GM23338 (cell line): ENCODE measurements at regions not wholly inside any gene's neighbourhood (a gene's known extent, or its start where the extent isn't known, plus 50 kb on each side); places are given as distances from the start of the nearest gene placed in this dataset.

Experiments
- ATAC-seq: fragments of 200-7000 bp; cut with Tn5 transposase; 3 replicates; pipeline ENCODE4 v1.9.1; 2020
- DNase-seq: peaks from one replicate; pipeline ENCODE4 v3.0.0-alpha.2; 2015; ENCODE audit warnings: low spot score
- H2AFZ ChIP-seq: fragments of 200-600 bp; sonication (generic); 2 replicates; pipeline ENCODE4 v1.8.0; 2016; ENCODE audit warnings: antibody characterized with exemption, mild to moderate bottlenecking, moderate library complexity
- H3F3A ChIP-seq: fragments of 200-600 bp; sonication (generic); replicated peaks from 2 replicates; pipeline ENCODE4 v1.8.0; 2017; ENCODE audit warnings: antibody characterized with exemption, mixed run types, low read depth
- H3K27ac ChIP-seq: fragments of 200-600 bp; sonication (generic); 2 replicates; pipeline ENCODE4 v1.6.1; 2016; ENCODE audit warnings: low read depth
- H3K27me3 ChIP-seq: fragments of 200-600 bp; sonication (generic); 2 replicates; pipeline ENCODE4 v1.8.0; 2016; ENCODE audit warnings: mild to moderate bottlenecking, mixed run types, moderate library complexity; ENCODE audit not compliant: insufficient read depth
- H3K36me3 ChIP-seq: fragments of 200-600 bp; sonication (generic); 2 replicates; pipeline ENCODE4 v1.8.0; 2016; ENCODE audit warnings: mild to moderate bottlenecking; ENCODE audit not compliant: insufficient read depth
- H3K4me1 ChIP-seq: fragments of 200-600 bp; sonication (generic); 2 replicates; pipeline ENCODE4 v1.8.0; 2016; ENCODE audit warnings: mild to moderate bottlenecking, moderate library complexity; ENCODE audit not compliant: insufficient read depth
- H3K4me2 ChIP-seq: fragments of 200-600 bp; sonication (generic); 2 replicates; pipeline ENCODE4 v1.7.1; 2017; ENCODE audit warnings: mixed run types
- H3K4me3 ChIP-seq: fragments of 200-600 bp; sonication (generic); 2 replicates; pipeline ENCODE4 v1.6.1; 2016; ENCODE audit warnings: mixed run types
- H3K79me2 ChIP-seq: fragments of 200-600 bp; sonication (generic); replicated peaks from 2 replicates; pipeline ENCODE4 v1.8.0; 2017; ENCODE audit warnings: mild to moderate bottlenecking; ENCODE audit not compliant: insufficient read depth
- H3K9me2 ChIP-seq: fragments of 200-600 bp; sonication (generic); 2 replicates; pipeline ENCODE4 v1.8.0; 2017; ENCODE audit not compliant: insufficient read depth
- H4K20me1 ChIP-seq: fragments of 200-600 bp; sonication (generic); replicated peaks from 2 replicates; pipeline ENCODE4 v1.8.0; 2017; ENCODE audit warnings: mild to moderate bottlenecking; ENCODE audit not compliant: insufficient read depth
- H3K27ac Mint-ChIP-seq: 2 replicates; pipeline ENCODE4 v1.8.0; 2020; ENCODE audit warnings: inconsistent platforms, mild to moderate bottlenecking, moderate library complexity, mixed read lengths
- H3K27me3 Mint-ChIP-seq: 3 replicates; pipeline ENCODE4 v1.8.0; 2022; ENCODE audit warnings: low read depth, mild to moderate bottlenecking, moderate library complexity, mixed read lengths, inconsistent platforms; ENCODE audit not compliant: insufficient read depth, poor library complexity
- H3K36me3 Mint-ChIP-seq: 3 replicates; pipeline ENCODE4 v1.8.0; 2021; ENCODE audit warnings: low read depth, mild to moderate bottlenecking, inconsistent platforms, moderate library complexity, mixed read lengths
- H3K4me1 Mint-ChIP-seq: 3 replicates; pipeline ENCODE4 v1.8.0; 2020; ENCODE audit warnings: mild to moderate bottlenecking, inconsistent platforms, mixed read lengths
- H3K4me3 Mint-ChIP-seq: 3 replicates; pipeline ENCODE4 v1.8.0; 2021; ENCODE audit warnings: moderate library complexity, mild to moderate bottlenecking, inconsistent platforms, mixed read lengths
- H3K9me3 Mint-ChIP-seq: 3 replicates; pipeline ENCODE4 v1.8.0; 2020; ENCODE audit warnings: moderate library complexity, mild to moderate bottlenecking, inconsistent platforms, mixed read lengths
- CREB1 ChIP-seq: fragments of 250-450 bp; sonication (Bioruptor Pico); IDR thresholded peaks from 2 replicates; pipeline ENCODE4 v1.5.0; 2020; ENCODE audit warnings: low read depth, mild to moderate bottlenecking, moderate library complexity
- CTCF ChIP-seq, 2 experiments: fragments of 200-600 bp in 1 of 2; sonication (generic) in 1 of 2; conservative IDR thresholded peaks; 2 replicates each; pipeline versions ENCODE4 v1.5.1 to v1.6.1; 2016 to 2017; ENCODE audit warnings: antibody characterized with exemption in 2 of 2, low read depth in 2 of 2, mild to moderate bottlenecking in 2 of 2, moderate library complexity in 1 of 2
- ETS1 ChIP-seq: IDR thresholded peaks from 2 replicates; pipeline ENCODE4 v1.6.1; 2016; ENCODE audit warnings: antibody characterized with exemption
- EZH2 ChIP-seq: fragments of 200-600 bp; sonication (generic); IDR thresholded peaks from one replicate; pipeline ENCODE4 v1.8.0; 2017; ENCODE audit warnings: antibody characterized with exemption, mild to moderate bottlenecking, low read depth; ENCODE audit not compliant: unreplicated experiment
- EZH2phosphoT487 ChIP-seq: fragments of 200-600 bp; sonication (generic); IDR thresholded peaks from one replicate; pipeline ENCODE4 v1.8.1; 2018; ENCODE audit warnings: antibody characterized with exemption; ENCODE audit not compliant: unreplicated experiment
- JUNB ChIP-seq: IDR thresholded peaks from one replicate; pipeline ENCODE4 v1.6.1; 2016; ENCODE audit warnings: antibody characterized with exemption; ENCODE audit not compliant: unreplicated experiment
- NANOG ChIP-seq: IDR thresholded peaks from 2 replicates; pipeline ENCODE4 v1.6.1; 2016; ENCODE audit warnings: antibody characterized with exemption, borderline replicate concordance
- POLR2AphosphoS5 ChIP-seq: IDR thresholded peaks from 2 replicates; pipeline ENCODE4 v1.6.1; 2016; ENCODE audit warnings: antibody characterized with exemption, low read depth
- STAT1 ChIP-seq: IDR thresholded peaks from one replicate; pipeline ENCODE4 v1.6.1; 2016; ENCODE audit warnings: antibody characterized with exemption; ENCODE audit not compliant: unreplicated experiment
- ZNF114 ChIP-seq: fragments of 250-450 bp; sonication (Bioruptor Pico); IDR thresholded peaks from 2 replicates; pipeline ENCODE4 v1.5.0; 2020; ENCODE audit warnings: mild to moderate bottlenecking, moderate library complexity
- ZNF331 ChIP-seq: fragments of 250-450 bp; sonication (Bioruptor Pico); IDR thresholded peaks from 2 replicates; pipeline ENCODE4 v1.5.0; 2020; ENCODE audit warnings: low read depth, mild to moderate bottlenecking, moderate library complexity
- TF ChIP-seq, protein P1 (sequence below): IDR thresholded peaks from one replicate; pipeline ENCODE4 v1.6.1; 2018; ENCODE audit warnings: antibody characterized with exemption; ENCODE audit not compliant: unreplicated experiment

DNA sequence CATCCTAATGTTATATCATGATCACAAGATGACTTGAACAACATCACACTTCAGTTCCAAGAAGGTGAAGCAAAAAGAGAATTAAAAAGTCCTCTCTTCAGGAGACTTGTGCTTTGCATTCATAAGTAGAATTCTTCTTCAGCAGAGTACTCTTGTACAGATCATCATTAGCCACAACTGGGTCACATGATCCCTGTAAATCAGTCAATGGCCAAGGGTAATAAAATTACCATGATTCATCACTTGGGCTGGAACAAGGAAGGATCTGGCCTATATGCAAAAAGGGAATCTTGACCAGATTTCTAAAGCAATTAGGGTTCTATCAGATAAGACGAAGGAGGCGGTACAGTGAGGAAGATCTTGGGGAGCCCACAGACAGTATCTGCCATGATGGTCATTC lies 458.0 kb upstream of the DEPDC1 start (continued):
- TF ChIP-seq, protein P1, sequence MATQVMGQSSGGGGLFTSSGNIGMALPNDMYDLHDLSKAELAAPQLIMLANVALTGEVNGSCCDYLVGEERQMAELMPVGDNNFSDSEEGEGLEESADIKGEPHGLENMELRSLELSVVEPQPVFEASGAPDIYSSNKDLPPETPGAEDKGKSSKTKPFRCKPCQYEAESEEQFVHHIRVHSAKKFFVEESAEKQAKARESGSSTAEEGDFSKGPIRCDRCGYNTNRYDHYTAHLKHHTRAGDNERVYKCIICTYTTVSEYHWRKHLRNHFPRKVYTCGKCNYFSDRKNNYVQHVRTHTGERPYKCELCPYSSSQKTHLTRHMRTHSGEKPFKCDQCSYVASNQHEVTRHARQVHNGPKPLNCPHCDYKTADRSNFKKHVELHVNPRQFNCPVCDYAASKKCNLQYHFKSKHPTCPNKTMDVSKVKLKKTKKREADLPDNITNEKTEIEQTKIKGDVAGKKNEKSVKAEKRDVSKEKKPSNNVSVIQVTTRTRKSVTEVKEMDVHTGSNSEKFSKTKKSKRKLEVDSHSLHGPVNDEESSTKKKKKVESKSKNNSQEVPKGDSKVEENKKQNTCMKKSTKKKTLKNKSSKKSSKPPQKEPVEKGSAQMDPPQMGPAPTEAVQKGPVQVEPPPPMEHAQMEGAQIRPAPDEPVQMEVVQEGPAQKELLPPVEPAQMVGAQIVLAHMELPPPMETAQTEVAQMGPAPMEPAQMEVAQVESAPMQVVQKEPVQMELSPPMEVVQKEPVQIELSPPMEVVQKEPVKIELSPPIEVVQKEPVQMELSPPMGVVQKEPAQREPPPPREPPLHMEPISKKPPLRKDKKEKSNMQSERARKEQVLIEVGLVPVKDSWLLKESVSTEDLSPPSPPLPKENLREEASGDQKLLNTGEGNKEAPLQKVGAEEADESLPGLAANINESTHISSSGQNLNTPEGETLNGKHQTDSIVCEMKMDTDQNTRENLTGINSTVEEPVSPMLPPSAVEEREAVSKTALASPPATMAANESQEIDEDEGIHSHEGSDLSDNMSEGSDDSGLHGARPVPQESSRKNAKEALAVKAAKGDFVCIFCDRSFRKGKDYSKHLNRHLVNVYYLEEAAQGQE: no peak
- TF ChIP-seq STAT1: no peak

DNA sequence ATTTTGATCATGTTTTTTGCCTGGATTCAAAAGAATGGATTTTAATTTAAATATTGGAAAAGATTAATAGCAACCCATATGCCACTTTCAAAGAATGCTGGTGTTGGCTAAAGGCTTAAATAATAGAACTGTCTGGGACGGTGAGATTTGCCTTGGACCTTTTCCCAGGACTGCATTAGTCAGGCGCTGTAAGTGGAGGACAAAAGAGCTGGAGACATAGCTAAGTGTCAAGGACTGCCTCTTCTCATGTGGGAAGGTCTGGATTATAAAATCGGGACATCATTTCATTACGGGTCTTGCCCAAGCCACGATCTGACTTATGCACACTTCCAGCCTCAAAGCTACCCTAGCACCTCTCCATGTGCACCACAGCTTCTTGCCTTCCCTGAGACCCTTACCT lies 458.5 kb upstream of the DEPDC1 start:
- Histone ChIP-seq H3K27me3 (no peaks in the 10 kb centered on the region), H3K79me2 (no peaks in the 10 kb centered on the region), H3K4me3 (no peak overlapping the region), H3K27ac (no peak overlapping the region), H4K20me1 (no peaks in the 10 kb centered on the region), H3K4me1 (0 out of 2 replicates have a peak, but pooled peaks cover under 1% of the 10 kb centered on the region), H3K36me3 (no peaks in the 10 kb centered on the region), H2AFZ (no peak overlapping the region), H3K9me2 (no peaks in the 10 kb centered on the region), H3F3A (no peaks in the 10 kb centered on the region), H3K4me2 (no peak overlapping the region)
- ATAC-seq (no peak), DNase-seq (no peak)
- Mint-ChIP-seq H3K27me3 (no peaks in the 10 kb centered on the region), H3K9me3 (no peaks in the 10 kb centered on the region), H3K36me3 (no peaks in the 10 kb centered on the region), H3K4me3 (no peak overlapping the region), H3K4me1 (peaks cover 10% of the 10 kb centered on the region; the same call in 2 of the 3 replicates), H3K27ac (no peak overlapping the region)
- TF ChIP-seq POLR2AphosphoS5 (no peak), EZH2 (no peak), EZH2phosphoT487 (no peak), STAT1 (no peak), NANOG (no peak), ZNF114 (CRISPR knock-in tag) (no peak), JUNB (no peak), CTCF (conservative IDR thresholded peaks at IDR 0.05; ENCODE audit: low read depth in 2 of 2) (no peak), ETS1 (no peak), ZNF331 (CRISPR knock-in tag) (no peak), CREB1 (CRISPR knock-in tag) (no peak)
- TF ChIP-seq, protein P1: no peak
